Activated naive CD8-positive, alpha-beta T cell (primary cell): ENCODE measurements at regions not wholly inside any gene's neighbourhood (a gene's known extent, or its start where the extent isn't known, plus 50 kb on each side); places are given as distances from the start of the nearest gene placed in this dataset.

Source experiments
- H3K27ac Mint-ChIP-seq: one replicate; pipeline ENCODE4 v1.8.0; 2021; ENCODE audit warnings: mixed read lengths
- H3K27me3 Mint-ChIP-seq: one replicate; pipeline ENCODE4 v1.8.0; 2021; ENCODE audit warnings: mixed read lengths
- H3K36me3 Mint-ChIP-seq: one replicate; pipeline ENCODE4 v1.8.0; 2021; ENCODE audit warnings: mixed read lengths
- H3K4me1 Mint-ChIP-seq: one replicate; pipeline ENCODE4 v1.8.0; 2021; ENCODE audit warnings: low read depth, mixed read lengths
- H3K4me3 Mint-ChIP-seq: one replicate; pipeline ENCODE4 v1.8.0; 2021; ENCODE audit warnings: mild to moderate bottlenecking, mixed read lengths
- H3K9me3 Mint-ChIP-seq: one replicate; pipeline ENCODE4 v1.8.0; 2021; ENCODE audit warnings: low read depth, mixed read lengths

DNA sequence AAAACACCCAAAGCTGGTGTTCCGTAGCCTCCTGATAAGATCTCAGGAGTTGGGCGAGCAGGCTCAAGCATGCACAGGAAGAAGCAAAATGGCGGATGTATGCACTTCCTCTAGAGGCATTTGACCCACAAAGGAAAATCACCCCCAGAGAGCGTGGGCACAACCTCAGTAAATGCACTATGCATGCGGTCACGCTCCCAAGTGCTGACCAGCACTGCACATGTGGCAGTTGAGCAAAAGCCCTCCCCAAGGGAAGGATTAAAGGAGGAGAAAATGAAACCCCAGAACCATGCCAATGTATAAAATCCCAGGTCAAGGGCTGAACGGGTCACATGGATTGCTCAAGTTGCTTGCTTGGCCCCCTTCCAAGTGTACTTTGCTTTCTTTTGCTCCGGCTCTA, 289.4 kb upstream of the IGF1R start:
- Mint-ChIP-seq H3K4me3 (no peak overlapping the region), H3K27me3 (peaks cover 6% of the 10 kb centered on the region), H3K4me1 (no peaks in the 10 kb centered on the region), H3K9me3 (peaks cover 8% of the 10 kb centered on the region), H3K36me3 (no peaks in the 10 kb centered on the region), H3K27ac (no peak overlapping the region)

GRCh38 chr15:98363416-98363815, 284.9 kb upstream of the IGF1R start:
- Mint-ChIP-seq H3K27ac (no peak overlapping the region), H3K4me1 (no peaks in the 10 kb centered on the region), H3K9me3 (no peaks in the 10 kb centered on the region), H3K4me3 (no peak overlapping the region), H3K27me3 (peaks cover 5% of the 10 kb centered on the region), H3K36me3 (no peaks in the 10 kb centered on the region)

DNA sequence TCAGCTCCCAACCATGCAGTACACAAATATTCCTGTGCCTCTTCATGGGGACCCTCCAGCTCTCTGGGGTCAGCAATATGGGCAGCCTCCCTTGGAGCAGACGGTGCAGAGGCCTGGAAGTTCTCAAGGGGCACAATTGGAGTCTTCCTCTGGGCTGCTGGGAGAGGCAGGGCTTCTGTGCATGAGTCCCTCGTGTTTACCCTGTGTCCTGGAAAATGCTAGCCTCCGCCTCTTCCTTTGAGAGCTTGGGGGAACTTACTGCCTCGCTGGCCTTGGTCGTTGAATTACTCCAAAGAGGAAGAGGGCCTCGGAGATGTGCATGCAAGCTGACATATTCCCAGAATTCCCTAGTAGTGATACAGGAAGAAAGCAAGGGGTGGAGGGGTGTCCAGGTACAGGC, 284.4 kb upstream of the IGF1R start:
- H3K27ac Mint-ChIP-seq = no peak overlapping the region
- peaks cover 5% of the 10 kb centered on the region for H3K27me3 Mint-ChIP-seq
- H3K4me1 Mint-ChIP-seq = no peaks in the 10 kb centered on the region
- H3K36me3 Mint-ChIP-seq = no peaks in the 10 kb centered on the region
- no peaks in the 10 kb centered on the region for H3K9me3 Mint-ChIP-seq
- no peak overlapping the region for H3K4me3 Mint-ChIP-seq

DNA sequence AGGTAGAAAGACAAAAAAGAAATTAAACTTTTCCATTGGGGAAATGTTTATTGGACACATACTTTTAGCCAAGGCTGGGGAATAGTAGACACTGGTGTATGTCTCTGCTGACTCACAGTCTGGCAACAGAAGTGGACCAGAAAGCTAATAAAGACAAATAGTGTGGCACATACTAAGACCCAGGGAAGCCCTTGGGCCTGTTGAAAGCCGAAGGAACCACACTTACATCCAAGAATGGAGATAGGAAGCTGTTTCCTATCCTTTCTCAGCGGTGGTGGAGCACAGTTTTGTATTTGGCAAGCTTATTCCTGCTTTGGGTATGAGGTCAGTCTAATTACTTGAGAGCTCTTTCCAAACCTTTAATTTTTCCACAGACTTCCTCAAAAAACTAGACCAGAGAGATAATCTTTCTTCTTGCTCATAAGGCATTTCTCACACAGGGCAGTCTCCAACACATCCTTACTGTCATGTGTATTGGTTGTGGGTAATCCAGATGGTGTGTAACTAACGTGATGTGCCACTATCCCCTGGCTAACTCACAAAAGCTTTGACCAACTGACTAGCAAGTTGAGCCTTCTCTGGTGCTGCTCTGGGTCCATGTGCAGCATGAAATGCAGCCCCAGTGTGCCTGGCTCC, 279.1 kb upstream of the IGF1R start:
- Mint-ChIP-seq H3K36me3 (no peaks in the 10 kb centered on the region), H3K4me1 (no peaks in the 10 kb centered on the region), H3K4me3 (no peak overlapping the region), H3K27me3 (peaks cover 6% of the 10 kb centered on the region), H3K27ac (no peak overlapping the region), H3K9me3 (no peaks in the 10 kb centered on the region)

- Mint-ChIP-seq H3K27ac (no peak overlapping the region), H3K27me3 (peaks cover 5% of the 10 kb centered on the region), H3K4me3 (no peak overlapping the region), H3K36me3 (no peaks in the 10 kb centered on the region), H3K9me3 (peaks cover 12% of the 10 kb centered on the region), H3K4me1 (no peaks in the 10 kb centered on the region)
Observed at GRCh38 chr15:98375513-98376340, 272.6 kb upstream of the IGF1R start.

DNA sequence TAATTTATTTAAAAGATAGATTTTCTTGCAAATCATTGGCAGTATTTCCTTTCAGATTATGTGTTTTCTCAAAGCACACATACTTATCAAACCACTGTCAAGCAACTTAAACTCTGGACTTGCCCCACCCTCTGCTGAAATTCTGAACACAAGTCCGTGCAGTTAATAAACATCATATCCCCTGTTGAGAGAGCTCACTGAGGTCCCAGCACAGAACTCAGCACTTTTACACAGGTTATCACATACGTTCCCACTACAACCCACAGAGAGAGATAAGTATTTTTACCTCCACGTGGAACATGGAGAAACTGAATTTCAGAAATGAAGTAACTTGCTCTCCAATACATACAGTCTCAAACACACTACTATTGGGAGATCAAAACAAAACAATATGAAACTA, 267.6 kb upstream of the IGF1R start:
- H3K36me3 Mint-ChIP-seq = no peaks in the 10 kb centered on the region
- H3K4me3 Mint-ChIP-seq = no peak overlapping the region
- H3K27me3 Mint-ChIP-seq = peaks cover 8% of the 10 kb centered on the region
- H3K9me3 Mint-ChIP-seq = peaks cover 12% of the 10 kb centered on the region
- H3K27ac Mint-ChIP-seq = no peak overlapping the region
- no peaks in the 10 kb centered on the region for H3K4me1 Mint-ChIP-seq

DNA sequence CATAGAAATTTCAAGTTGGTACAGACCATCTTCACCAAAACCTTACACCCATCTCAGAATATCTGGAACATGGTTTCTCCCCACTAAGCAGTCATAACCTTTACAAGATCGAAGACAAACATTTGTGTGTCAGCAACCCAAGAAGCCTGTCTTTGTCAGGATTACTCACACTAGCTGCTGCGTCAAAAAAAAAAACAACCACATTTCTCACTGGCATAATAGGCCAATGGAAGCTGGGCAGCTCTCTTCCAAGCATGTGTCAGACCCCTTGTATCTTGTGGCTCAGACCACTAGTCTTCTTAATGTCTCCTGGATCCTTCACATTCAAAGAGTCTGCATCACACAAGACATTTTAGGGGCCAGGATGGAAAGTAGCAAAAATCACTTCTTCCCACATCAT, 266.9 kb upstream of the IGF1R start:
- Mint-ChIP-seq H3K9me3 (peaks cover 12% of the 10 kb centered on the region), H3K4me1 (no peaks in the 10 kb centered on the region), H3K4me3 (no peak overlapping the region), H3K36me3 (no peaks in the 10 kb centered on the region), H3K27ac (no peak overlapping the region), H3K27me3 (peaks cover 8% of the 10 kb centered on the region)

GRCh38 chr15:98382139-98382538, 266.2 kb upstream of the IGF1R start:
- Mint-ChIP-seq H3K27me3 (peaks cover 8% of the 10 kb centered on the region), H3K36me3 (no peaks in the 10 kb centered on the region), H3K4me3 (no peak overlapping the region), H3K27ac (no peak overlapping the region), H3K9me3 (peaks cover 12% of the 10 kb centered on the region), H3K4me1 (no peaks in the 10 kb centered on the region)

DNA sequence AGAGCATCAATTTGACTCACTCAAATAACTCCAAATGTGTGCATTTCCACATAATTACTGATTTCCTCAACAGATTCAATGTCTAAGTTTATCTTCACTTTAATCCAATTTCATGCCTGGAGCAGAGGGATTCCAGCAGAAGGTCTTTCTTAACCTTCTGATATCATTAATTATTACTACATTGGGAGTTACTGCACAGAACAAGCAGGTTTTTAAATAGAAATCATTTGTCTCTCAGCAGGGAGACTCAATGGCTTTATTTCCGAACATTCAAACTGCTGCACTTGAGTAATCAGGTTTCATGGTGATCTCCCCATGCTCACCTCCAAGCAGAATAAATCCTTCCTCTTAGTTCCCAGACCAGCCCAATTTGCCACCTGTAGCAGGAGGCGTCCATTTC, 264.8 kb upstream of the IGF1R start:
- Mint-ChIP-seq H3K4me1 (no peaks in the 10 kb centered on the region), H3K36me3 (no peaks in the 10 kb centered on the region), H3K9me3 (peaks cover 10% of the 10 kb centered on the region), H3K27me3 (peaks cover 8% of the 10 kb centered on the region), H3K27ac (no peak overlapping the region), H3K4me3 (no peak overlapping the region)

DNA sequence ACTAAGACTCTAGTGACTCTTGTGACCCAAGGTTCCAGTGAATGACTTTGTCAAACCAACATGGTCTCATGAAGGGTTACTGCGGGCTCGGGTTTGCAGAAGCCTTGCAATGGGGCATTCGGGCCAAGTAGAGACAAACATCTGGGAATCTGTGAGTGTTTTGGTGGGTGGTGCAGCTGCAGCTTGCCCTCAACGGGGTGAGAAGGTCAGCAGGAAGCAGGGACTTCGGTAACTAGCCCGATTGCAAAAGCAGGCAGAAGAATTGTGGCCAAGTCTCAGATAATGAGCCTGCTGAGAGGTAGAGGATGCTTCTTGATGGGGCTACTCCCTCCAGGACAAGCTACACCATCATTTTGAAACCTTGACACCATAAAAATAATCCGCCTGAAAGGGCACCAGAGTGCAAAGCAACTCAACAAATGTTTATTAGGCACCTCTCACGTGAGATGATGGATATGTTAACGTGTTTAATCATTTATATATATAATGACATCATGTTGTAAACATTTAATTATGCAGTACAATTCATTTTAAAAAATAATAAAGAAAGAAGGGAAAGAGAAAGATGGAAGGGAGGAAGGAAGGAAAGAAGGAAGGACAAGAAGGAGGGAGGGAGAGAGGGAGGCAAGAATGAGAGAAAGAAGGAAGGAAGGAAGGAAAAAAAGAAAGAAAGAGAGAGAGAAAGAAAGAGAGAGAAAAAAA, 263.9 kb upstream of the IGF1R start:
- H3K4me1 Mint-ChIP-seq = no peaks in the 10 kb centered on the region
- H3K27ac Mint-ChIP-seq = no peak overlapping the region
- H3K4me3 Mint-ChIP-seq = no peak overlapping the region
- peaks cover 11% of the 10 kb centered on the region for H3K27me3 Mint-ChIP-seq
- H3K36me3 Mint-ChIP-seq = no peaks in the 10 kb centered on the region
- H3K9me3 Mint-ChIP-seq = peaks cover under 1% of the 10 kb centered on the region

DNA sequence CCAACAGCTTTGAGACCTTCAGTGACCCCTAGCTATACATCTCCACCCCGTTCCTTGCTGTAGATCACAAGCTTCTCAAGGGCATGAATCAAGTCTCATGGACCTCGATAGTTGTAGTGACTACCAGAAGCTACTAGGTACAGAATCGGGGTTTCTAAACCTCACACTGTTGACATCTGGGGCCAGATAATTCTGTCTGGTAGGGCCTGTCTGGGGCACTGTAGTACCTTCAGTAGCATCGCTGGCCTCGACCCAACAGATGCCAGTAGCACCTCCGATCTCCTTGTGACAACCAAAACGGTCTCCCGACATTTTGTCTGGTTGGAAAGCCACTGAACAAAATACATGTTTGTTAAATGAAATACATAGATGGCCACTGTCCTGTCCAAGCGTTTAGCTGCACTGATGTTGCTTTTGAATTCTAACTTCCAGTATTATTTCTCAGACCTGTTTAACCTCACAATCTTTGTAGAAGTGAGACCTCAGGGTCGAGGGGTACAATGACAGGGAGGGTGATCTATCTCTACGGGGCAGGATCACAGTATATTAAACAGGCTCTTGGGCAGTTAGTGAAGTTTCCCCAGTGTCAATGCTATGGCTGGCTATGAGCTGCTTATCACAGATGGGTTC, 262.5 kb upstream of the IGF1R start:
- no peak overlapping the region for H3K27ac Mint-ChIP-seq

GRCh38 chr15:98386561-98386960, 261.8 kb upstream of the IGF1R start:
- Mint-ChIP-seq H3K27ac (no peak overlapping the region), H3K27me3 (peaks cover 11% of the 10 kb centered on the region), H3K4me1 (no peaks in the 10 kb centered on the region), H3K9me3 (no peaks in the 10 kb centered on the region), H3K4me3 (no peak overlapping the region), H3K36me3 (no peaks in the 10 kb centered on the region)

More for the DNA sequence above, 262.5 kb upstream of the IGF1R start:
- Mint-ChIP-seq H3K9me3 (no peaks in the 10 kb centered on the region), H3K4me1 (no peaks in the 10 kb centered on the region), H3K36me3 (no peaks in the 10 kb centered on the region), H3K4me3 (no peak overlapping the region), H3K27me3 (peaks cover 11% of the 10 kb centered on the region)

DNA sequence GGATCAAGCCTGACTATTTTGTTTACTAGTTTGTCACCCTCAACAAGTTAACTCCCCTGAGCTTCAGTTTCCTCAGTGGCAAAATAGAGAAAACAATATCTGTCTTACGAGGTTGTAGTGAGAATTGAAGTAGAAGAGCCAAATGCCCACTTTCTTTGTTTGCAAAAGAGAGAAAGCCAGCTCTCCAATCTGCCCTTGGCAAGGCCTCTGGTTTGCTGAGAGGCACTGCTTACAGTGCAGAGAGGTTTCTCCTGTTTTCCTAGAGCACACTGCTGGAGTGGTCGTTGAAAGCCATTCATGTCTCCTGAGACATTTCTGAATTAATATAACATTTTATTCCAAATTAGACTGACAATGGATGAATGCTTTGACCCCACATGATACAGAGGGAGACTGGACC, 260.5 kb upstream of the IGF1R start:
- Mint-ChIP-seq H3K9me3 (no peaks in the 10 kb centered on the region), H3K27ac (no peak overlapping the region), H3K4me3 (no peak overlapping the region), H3K27me3 (peaks cover 14% of the 10 kb centered on the region), H3K4me1 (no peaks in the 10 kb centered on the region), H3K36me3 (no peaks in the 10 kb centered on the region)

- Mint-ChIP-seq H3K4me3 (no peak overlapping the region), H3K4me1 (no peaks in the 10 kb centered on the region), H3K9me3 (no peaks in the 10 kb centered on the region), H3K27me3 (peaks cover 8% of the 10 kb centered on the region), H3K36me3 (no peaks in the 10 kb centered on the region), H3K27ac (no peak overlapping the region)
Observed at GRCh38 chr15:98390946-98391530, 257.3 kb upstream of the IGF1R start.

DNA sequence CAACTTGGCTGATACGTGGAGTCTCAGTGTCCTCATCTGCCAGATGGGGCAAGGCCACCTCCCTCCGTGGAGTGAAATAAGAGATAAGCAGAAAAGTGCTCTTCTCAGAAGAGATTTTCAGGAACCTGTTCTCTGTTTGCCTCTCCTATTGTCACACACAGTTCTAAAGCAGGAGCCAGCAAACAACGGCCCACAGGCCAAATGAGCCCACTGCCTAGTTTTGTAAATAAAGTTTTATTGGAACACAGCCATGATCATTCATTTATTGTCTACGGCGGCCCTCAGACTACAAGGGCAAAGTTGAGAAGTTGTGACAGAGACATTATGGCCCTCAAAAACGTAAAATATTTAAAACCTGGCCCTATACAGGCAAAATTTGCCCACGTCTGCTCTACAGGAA, 256.8 kb upstream of the IGF1R start:
- H3K27me3 Mint-ChIP-seq = peaks cover 8% of the 10 kb centered on the region
- H3K36me3 Mint-ChIP-seq = no peaks in the 10 kb centered on the region

More for the DNA sequence above, 256.8 kb upstream of the IGF1R start:
- H3K4me1 Mint-ChIP-seq = no peaks in the 10 kb centered on the region
- no peak overlapping the region for H3K27ac Mint-ChIP-seq
- no peak overlapping the region for H3K4me3 Mint-ChIP-seq
- H3K9me3 Mint-ChIP-seq = no peaks in the 10 kb centered on the region
